HG03064 (cell line): ENCODE measurements at regions not wholly inside any gene's neighbourhood (a gene's known extent, or its start where the extent isn't known, plus 50 kb on each side); places are given as distances from the start of the nearest gene placed in this dataset.

ENCODE experiments used
- ATAC-seq: cut with Tn5 transposase; IDR thresholded peaks from one replicate; pipeline ENCODE4 v1.9.1; 2021; ENCODE audit warnings: low read depth; ENCODE audit not compliant: unreplicated experiment

DNA sequence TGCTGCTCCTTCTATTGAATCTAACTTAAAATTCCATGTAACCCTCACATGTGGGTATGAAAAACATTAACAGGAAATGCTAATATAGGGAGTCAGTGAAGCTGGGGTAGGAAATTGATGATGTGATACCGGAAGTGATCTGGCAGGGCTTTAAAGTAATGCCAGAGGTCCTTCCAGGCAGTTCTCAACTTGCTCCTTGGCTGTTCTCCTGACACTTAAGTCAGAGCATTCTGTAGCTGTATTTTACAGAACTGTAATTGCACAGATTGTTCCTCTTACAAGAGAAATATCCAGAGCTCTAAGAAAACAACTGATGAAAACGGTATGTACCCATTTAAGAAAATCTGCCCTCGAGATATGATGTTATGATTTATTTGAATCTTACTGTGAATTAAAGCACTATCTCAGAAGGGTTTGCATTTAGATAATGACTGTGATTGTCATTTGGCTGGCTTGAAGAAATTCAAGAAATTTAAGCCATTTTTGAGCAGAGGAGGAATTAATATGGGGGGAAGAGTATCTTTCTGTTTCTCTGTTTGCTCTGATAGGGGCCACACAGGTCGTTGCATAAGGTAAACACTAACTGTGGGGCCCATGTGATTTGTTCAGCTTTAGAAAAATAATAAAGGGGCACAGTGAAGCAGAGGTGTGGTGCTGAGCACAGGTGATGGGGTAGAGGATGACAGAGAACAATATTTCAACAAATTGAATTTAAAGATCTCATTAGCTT is 88.4 kb downstream of the BBS10 start:
- no peak for ATAC-seq

DNA sequence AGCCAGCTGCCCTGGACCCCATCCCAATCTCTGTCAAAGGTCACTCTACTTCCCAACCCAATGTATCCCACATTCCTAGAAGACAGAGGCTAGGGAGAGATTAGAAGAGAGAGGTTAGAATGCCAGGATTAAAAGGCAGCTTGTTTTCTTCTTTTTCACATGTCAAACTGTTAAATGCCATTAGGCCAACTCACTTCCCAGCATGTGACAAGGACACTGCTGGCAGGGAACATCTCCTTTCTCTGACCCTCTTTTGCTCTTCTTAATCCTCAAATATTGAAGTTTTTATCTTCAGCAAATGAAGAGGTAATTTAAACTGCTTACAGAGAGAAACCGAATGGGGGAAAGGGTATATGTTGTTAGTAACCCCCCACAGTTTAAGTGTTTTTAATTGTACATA is 89.1 kb downstream of the BBS10 start:
- no peak for ATAC-seq

DNA sequence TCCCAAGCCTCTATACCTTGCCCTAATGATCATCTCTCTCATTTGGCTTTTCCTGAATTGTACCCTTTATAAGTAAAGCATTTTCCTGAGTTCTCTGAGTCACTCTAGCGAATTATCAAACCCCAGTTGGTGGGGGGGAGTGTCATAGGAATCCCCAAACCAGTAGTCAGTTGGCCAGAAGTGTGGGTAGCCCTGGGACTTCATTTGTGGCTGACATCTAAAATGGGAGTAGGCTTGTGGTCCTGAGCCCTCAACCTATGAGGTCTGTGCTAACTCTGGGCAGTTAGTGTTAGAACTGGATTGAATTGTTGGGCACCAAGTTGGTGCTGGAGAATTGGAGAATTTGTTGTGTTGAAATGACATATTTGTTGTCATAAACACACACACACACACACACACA is 91.3 kb downstream of the BBS10 start:
- ATAC-seq: no peak

DNA sequence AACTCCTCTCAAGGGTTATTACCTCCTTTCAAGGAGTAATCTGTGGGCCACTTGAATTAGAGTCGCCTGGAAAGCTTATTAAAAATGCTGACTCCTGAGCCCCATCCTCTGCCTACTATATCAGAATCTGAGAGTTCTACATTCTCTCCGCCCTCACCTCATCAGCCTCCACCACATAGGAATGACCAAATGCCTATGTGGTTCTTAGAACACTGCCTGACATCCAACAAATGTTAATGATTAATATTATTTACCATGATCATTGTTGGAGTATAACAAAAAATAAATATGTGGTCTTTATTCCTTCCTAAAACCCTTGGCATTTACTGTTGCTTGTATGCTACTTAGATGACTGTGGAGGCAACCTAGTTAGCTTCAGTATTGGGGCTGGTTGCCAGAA is 91.9 kb downstream of the BBS10 start:
- no peak for ATAC-seq

DNA sequence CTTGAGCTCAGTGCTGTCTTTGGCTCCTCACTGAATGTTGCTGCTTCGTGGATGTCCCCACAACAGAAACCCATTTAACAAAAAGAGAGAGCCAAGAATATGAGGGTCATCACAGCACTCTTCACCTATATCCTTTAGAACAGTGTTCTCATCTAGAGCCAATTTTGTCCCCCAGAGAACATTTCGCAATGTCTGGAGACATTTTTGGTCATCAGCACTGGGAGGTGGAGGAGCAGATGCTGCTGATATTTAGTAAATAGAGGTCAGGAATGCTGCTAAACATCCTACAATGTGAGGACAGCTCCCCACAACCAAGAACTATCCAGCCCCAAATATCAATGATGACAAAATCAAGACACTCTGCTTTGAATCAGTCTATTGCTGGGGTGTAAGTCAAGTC is 92.5 kb downstream of the BBS10 start:
- ATAC-seq: no peak

DNA sequence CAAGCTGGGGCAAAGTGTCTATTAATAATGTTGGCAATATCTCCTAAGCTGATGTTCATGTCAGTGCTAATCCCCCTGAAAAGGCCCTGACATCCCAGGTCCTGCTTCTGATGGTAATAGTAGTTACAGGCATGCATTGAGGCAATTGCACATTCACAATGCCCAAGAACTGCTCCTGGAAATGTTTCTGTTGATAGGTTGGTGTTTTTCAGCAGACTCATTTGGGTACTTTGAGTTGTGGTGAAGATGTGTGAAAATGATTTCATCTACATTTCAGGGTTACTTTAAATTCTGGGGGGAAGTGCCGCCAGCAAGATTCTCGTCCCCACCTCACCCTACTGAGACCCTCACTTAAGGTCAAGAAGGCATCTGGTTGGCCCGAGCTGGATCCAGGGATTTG is 92.9 kb downstream of the BBS10 start:
- ATAC-seq: no peak

DNA sequence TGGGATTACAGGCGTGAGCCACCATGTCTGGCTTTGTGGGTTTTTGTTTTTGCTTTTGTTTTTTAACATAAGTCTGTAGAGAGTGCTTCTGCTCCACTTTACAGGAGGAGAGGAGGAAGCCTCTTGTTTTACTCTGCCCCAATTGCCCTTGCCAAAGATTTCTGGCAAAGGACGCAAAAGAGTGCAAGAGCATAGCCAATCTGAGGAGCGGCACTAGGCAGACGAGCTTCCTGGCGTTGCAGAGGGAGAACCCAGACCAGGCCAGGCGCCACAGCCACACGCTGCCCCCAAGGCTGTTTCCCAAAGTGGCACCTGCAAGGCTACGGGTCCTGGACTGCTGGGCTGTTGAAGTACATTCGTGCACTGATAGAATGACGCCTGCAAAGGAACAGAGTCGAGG is 96.2 kb downstream of the BBS10 start:
- no peak for ATAC-seq

DNA sequence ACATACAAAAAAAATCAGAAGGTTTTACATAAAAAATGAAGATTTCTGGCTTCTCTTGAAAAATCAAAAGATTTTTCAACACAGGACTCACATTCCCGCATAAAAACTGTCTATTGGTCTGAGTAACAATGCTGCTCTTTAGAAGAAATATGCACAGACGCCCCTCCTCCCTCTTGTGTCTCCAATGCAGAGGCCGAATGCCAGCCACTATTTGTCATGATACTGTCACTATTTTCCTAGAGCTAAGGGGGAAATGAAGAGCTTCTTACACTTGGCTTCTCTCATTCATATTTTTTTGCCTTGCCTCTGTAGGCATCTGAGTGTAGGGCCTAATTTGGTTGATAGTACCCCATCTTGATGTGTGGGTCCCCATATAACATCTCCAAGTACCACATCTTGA is 98.0 kb downstream of the BBS10 start:
- no peak for ATAC-seq

DNA sequence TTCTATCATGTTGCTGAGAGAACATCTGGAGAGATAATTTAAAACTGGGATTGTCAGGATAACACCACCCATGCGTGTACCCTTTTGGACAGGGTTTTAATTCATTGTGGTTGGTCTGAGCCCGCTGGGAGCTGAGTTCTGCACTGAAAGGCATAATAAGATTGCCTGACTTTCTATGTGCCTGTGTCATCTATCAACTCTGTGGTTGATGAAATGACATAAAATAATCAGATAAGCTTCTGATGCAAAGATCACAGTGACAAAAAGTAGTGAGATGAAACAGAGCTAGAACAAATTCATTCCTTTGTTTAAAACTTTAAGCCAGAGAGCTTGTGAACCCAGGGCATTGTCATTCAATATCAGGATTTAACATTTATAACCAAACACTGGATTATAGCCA is 98.7 kb downstream of the BBS10 start:
- ATAC-seq: no peak

DNA sequence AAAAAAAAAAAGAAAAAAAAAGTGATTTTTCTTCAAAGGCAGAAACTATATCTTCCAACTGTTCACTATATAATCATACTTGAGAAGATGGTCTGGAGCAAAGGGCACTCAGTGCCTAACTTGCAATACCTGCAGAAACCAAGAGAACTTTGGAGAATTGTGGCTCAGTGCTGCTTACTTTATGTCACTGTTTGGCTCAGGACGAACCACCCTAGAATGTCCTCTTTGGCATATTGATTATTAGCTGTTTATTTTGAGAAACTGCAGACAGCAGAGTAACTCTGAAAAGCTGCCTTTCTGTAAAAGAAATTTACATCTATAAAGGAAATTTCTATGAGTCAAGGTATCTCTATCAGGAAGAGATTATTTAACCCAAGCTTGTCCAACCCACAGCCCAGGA is 100.2 kb downstream of the BBS10 start:
- no peak for ATAC-seq

DNA sequence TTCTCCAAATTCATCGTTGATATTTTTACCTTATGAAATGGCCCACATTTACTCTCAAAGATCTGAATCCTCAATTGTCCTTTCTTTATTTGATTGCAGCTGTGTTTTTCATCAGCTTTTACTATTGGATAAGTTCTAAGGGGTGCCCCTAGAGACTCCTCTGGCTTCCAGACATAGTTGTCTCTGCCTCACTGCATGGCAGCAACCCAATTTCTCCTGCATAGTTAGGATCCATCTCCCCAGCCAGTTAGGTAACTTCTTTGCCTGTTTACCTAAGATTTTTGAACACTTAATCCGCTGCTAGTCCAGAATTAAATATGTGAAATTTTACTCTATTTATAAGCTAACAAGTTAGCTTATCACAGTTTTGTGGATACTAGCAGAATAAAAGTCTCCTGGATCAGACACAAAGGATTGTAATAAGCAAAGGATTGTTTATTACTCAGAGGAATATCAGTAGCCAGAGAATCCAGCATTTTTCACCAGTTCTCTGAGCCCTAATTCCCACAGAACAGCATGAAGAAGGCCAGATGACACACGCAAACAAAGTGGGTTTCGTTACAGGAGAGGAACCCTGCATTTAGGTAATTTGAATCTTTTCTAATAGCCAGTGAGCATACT is 101.1 kb downstream of the BBS10 start:
- no peak for ATAC-seq

DNA sequence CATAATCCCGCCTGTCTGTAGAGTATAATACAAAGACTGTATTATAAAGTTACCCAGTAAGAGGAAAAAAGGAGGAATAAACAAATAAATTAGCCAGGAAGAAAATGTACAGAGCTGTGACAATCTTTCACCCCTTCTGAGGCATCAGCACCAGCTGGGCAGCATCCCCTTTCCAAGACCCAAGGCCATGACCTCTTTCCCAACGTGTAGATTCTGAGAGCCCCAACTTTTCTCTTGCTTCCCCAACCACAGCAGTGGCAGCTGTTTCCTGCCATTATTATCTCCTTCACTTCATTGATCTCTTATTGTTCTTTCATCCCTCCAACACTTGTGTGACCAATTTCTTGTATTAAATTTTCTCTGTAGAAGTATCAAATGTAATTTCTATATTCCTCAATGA is 101.6 kb downstream of the BBS10 start:
- no peak for ATAC-seq

DNA sequence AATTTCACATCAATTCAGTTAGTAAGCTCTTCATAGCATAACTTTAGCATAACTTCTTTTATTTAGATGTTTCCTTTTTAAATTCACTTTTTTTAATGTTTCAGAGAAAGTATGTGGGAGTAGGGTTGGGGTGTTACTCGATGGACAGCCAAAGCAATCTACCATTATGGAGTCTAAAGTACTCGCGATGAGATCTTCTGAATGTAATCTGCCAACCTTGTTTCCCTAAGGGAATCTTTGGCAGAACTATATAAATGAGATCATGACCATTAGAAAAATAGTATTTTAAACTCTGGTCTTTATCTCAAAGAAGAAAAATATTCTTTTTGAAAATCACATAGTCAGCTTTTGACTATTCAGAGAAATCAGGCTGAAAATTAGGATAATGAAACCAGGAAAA is 103.9 kb downstream of the BBS10 start:
- no peak for ATAC-seq

DNA sequence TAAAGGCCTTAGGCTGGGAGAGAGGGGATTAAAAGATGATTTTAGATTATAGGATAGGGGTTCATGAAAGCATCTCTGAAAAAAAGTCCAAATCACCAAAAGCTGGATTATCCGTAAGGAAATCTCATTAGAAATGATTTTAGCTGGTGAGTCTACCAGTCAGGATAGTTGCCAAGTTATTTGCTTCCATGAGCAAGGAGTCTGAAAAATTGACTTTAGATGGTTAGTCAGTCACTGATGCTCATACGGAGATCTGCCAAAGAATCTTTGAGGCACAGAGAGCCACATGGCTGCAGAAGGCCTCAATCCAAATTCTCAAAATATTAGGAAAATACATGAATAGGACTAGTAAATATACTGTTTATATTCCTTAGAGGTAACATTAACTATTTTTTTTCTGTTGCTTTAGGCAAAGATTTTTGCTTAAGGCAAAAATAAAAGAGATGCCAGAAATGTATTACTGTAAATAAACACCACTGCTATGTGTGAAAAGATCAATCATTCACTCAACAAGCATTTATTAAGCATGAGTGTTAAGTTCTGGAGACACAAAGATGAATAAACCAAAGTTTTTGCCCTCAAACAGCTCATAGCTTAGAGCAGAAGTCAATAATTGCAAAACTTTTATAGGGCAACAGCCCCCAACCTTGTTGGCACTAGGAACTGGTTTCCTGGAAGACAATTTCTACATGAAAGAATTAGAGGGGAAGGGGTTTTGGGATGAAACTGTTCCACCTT is 105.2 kb downstream of the BBS10 start:
- ATAC-seq: no peak

DNA sequence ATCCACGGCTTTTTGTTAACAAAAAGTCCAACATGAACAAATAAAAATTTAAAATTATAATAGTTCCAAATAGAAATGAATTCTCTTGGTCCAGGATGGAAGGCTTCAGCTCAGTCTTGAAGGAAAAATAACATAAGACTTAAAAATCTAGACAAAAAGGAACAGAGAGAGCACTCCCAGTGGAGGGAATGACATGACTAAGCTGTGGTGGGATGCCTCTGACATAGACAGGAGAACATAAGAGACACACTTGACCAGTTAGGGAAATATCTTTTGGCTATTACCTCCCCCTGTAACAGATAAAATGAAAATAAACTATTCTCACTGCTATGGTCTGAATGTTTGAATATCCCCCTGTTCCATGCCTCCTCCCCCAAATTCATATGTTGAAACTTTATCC is 106.8 kb downstream of the BBS10 start:
- no peak for ATAC-seq

DNA sequence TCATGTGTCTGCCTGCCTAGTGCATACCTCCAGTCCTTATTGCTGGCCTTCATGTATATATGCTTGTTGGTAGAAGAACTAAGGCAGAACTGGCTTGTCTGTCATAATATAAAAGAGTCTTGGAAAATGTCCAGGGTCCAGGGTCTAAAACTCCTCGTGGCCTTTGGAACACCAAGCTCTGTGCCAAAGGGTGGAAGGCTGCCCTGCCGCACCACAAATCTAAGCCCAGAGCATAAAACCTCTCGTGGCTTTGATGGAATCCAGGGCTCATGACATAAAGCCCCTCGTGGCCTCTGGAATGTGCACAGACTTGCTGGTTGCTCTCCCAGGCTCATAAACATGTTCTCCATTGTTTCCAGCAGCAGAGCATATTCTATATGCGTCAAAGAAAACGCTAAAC is 107.9 kb downstream of the BBS10 start:
- no peak for ATAC-seq

DNA sequence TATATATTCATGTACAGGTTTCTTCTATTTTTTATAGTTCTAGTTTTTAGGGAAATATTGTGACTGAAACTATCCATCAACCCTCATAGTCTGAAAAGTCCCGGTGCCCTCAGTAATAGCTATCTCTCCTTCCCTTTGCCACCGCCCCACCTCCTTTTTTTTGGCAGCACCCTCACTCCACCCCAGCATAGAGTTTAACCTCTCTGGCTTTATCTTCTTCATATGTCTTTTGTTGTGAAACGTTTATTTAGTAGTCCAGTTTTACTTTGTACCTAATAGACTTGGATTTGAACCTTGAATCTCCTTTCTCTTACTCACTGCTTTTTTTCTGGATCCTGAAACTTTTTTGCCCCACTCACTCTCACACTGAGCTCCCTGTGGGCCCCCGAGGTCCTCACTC is 109.5 kb downstream of the BBS10 start:
- no peak for ATAC-seq

DNA sequence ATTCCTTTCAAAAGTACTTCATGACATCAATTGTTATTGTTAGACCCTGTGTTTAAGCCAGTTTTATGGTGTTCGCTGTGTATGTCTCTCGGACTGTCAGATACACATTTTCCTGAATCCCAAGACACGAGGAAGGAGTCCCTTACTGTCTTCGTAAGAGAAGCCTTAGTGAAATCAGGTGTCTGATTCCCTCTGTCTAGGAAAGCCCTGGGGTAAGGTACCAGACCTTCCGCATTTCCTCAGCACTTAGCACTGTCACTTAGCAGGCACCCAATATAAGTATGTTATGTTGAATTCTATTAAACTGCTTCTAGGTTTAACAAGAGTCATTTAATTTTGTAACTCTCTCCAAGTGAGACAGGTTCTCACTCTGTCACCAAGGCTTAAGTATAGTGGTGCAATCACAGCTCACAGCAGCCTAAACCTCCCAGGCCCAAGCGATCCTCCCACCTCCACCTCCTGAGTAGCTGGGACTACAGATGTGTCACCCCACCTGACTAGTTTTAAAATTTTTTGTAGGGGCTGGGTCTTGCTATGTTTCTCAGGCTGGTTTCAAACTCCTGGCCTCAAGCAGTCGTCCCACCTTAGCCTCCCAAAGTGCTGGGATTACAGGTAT is 111.0 kb downstream of the BBS10 start:
- ATAC-seq: no peak

DNA sequence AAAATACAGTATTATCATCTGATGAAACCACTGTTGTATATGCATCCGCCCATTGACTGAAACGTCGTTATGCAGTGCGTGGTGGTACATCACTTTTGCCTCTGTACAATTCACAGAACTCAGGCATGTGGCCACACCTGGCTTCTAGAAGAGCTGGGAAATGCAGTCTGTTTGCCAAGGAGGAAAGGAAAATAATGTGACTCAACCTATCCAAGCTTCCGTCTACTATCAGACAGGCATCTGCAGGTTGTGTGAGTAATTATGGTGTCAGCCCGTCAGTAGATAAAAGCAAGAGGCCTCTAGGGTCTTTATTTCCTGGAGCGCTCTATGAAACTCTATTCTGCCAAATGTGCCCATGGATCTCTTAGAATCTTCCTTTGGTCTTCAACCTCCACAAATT is 111.6 kb downstream of the BBS10 start:
- ATAC-seq: no peak

DNA sequence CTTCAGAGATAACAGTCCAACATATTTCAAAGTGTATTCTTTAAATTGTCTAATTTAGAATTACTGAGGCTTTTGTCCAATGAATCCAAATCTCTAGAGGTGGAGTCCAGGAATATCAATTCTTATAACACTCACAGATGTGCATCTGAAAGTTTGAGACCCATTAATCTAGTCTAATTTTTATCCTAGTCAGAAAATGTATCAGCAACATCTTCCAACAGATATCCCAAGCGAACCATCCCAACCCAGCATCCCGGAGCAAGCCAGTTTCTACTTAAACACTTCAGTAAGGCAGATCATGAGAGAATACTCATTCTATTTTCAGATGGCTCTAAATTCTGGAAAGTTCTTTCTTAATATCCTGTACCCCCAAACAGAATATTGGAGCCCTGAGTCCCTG is 113.5 kb downstream of the BBS10 start:
- no peak for ATAC-seq

DNA sequence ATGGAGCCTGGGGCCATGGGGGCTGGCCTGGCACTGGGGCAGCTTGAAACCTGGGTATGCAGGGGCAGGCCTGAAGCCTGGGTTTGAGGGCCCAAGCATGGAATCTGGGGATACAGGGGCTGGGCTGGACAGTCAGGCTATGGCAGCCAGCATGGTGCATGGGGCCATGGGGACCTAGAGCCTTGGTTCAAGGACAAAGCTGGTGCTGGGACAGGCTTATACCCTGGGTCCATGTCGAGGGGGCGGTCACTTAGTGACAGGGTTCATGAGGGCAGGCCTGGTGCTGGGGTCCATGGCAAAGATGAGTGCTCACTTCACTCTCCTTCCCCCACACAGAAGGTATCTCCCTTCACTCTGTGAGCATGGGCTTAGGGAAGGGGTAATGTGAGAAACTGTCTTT is 116.2 kb downstream of the BBS10 start:
- no peak for ATAC-seq

DNA sequence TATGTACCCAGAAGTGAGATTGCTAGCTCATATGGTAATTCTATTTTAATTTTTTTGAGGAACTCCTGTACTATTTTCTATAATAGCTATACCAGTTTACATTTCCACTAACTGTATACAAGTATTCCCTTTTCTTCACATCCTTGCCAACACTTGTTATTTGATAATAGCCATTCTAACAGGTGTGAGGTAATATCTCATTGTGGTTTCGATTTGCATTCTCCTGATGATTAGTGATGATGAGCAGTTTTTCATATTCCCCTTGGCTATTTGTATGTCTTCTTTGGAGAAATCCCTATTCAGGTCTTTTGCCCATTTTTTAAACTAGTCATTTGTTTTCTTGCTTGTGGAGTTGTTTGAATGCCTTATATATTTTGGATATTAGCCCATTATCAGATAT is 121.3 kb downstream of the BBS10 start:
- ATAC-seq: no peak
